GM18511 (cell line): ENCODE measurements at regions not wholly inside any gene's neighbourhood (a gene's known extent, or its start where the extent isn't known, plus 50 kb on each side); places are given as distances from the start of the nearest gene placed in this dataset.
"Not testable (repeated sequence)": the region's sequence is repeated elsewhere in the genome, so short reads cannot be mapped to it uniquely, and the experiment has no call there.

Experiments
- ATAC-seq: cut with Tn5 transposase; IDR thresholded peaks from one replicate; pipeline ENCODE4 v1.9.1; 2021; ENCODE audit warnings: mild to moderate bottlenecking, moderate library complexity; ENCODE audit not compliant: unreplicated experiment

DNA sequence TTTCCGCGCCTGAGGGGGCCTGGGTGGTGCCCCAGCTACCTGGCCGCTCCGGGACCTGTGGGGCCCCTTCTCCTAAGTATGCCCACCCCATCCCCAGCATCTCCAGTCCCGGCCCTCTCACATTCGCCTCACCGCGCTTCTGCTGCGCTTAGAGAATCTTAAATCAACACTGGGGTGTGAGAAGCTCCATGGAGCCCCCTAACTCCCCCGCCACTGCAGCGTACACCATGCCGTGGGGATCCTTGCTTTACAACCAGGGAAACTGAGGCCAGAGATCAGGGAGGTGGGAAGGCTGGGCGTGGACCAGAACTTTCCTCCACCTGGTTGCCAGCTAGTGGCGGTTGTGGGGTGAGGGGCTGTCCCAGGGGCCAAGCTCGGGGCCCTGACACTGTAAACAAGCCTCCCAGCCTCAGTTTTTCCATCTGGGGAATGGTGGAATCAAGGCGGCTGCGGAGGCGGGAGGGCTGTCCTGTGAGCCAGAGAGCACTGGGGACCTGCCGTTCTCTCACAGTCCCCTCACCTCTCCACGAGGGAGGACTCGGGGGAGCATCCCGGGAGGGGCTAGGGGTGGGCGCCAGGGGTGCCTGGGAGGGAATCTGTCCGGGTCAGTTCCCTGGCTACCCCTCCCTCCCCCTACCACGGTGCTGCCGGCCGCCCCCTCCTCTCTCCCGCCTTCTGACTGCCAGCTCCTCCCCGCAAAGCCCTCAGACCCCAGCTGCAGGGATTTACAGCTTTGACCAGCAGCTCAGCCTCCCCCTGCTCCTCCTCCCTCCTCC lies 161.2 kb downstream of the C9orf50 start:
- no peak for ATAC-seq

DNA sequence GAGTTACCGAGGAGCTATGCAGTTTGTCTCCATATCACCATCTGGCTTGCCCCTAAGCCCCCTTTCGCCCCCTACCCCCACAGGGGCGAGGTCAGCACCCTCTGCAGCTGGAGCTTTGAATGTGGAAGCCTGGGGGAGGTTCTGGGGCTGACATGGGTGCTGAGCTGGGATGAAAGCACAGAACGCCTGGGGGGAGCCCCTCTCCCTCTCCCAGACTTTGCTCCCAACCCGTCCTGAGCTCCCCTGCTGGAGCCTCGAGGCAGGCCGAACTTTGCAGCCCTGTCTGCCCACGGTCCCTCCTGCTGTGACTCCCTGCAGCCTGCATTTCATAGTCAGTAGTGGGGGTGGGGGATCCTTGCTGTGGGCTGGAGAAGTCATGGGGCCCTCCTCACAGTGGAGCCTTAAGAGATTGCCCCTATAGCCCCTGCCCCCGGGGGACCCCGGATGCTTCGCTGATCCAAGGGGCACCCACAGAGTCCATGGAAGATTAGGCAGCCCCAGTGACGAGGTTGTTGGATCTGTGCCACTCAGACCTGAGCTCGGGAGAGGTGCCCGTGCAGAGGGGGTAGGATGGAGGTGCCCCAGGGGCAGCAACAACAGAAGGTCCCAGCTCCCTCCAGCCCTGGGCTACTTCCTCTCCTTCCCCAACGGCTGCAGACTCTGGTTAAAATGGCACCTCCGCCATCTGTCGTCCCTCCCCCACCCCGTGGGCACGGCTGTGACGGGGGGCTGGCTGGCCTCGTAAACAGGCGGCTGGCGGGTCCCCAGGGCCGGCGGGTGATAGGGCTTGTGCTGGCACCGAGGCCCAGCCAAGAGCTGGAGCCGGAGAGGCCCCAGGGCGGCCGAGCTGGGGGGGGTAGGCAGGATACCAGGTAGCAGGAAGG lies 162.0 kb downstream of the C9orf50 start:
- ATAC-seq, result no peak

DNA sequence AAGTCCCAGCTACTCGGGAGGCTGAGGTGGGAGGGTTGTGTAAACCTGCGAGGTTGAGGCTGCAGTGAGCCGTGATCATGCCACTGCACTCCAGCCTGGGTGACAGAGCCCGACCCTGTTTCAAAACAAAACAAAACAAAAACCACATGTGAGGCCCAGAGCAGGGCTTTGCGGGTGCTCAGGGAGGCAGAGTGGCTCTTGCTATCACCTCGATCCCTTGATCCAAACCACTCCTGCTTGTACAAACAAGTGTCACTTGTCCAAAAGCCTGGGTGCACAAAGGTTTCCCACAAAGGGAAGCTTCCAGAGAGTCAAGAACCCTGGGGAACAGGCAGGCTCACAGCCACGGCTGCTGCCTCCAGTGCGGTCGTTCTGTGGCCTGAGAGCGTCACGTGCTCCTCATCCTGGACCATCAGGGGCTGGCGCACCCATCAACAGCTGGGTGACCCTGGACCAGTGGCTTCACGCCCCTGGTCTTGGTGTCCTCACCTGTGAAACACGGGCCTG lies 162.7 kb downstream of the C9orf50 start:
- ATAC-seq, result peak; percentile 59

DNA sequence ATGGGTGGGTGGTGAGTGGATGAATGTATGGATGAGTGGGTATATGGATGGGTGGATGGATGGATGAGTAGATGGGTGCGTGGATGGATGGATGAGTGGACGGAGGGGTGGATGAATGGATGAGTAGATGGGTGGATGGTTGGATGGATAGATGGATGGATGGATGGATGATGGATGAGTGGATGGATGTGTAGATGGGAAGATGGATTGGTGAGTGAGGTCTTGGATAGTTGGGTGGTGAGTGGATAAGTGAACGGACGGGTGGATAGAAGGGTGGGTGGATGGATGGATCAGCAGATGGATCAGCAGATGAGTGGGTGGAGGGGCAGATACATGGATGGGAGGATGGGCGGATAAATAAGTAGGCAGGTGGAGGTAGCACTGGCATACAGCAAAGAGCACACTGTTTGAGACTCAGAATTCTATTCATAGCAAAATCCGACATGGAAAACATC lies 163.5 kb downstream of the C9orf50 start:
- ATAC-seq, result no peak

DNA sequence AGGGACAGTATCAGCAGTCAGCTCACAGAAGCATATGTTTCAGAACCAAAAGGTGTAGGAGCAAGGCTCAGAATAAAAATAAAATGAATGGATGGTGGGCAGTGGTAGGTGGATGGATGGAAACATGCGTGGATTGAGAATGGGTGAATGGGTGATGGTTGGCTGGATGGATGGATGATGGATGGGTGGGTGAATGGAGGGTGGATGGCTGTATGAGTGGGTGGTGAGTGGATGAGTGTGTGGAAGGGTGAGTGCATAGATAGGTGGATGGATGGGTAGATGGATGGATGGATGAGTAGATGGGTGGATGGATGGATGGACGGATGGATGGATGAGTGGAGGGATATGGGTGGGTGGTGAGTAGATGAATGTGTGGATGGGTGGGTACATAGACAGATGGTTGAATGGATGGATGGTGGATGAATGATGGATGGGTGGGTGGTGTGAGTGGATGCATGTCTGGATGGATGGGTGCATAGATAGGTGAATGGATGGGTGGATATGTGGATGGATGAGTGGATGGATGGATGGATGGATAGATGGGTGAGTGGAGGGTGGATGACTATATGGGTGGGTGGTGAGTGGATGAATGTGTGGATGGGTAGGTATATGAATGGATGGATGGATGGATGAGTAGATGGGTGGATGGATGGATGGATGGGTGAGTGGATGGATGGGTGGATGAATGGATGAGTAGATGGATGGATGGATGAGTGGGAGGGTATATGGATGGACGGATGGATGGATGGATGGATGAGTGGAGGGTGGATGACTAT lies 164.2 kb downstream of the C9orf50 start:
- no peak for ATAC-seq

DNA sequence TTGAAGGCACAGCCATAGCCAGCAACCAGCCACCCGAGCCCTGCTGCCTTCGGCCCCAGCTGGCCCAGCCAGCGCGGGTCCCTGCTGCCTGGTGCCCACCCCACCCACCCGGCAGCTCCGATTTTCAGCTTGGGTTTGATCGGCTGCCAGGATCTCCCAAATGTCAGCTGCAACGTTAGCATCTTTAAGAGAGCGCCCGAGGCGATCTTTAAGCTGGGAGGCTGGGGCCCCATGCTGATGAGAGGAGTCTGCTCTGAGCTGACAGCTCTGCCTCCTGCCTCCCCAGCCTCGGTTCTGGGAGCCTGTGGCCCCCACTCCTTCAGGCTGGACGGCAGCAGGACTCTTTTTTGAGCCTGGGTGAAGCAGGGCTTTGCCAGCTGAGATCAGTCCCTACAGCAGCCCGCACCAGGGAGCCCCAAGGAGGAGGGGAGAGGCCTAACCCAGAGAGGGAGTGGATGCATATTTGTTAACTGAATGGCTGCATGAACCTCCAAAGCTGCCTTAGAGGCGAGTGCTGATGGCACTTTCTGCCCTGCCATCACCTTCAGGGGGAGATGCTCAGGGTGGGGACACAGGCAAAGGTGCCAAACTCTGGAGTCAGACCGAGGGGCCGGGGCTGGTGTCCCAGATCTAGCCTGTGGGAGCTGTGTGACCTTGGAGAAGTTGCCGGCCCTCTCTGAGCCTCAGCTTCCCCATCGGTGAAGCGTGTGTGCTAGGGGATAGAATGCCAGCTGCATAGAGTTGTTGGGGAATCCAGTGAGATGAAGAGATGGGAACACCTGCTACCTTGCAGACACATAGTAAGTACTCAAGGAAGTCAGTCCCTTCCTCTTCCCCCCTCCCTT lies 165.5 kb downstream of the C9orf50 start:
- no peak for ATAC-seq

DNA sequence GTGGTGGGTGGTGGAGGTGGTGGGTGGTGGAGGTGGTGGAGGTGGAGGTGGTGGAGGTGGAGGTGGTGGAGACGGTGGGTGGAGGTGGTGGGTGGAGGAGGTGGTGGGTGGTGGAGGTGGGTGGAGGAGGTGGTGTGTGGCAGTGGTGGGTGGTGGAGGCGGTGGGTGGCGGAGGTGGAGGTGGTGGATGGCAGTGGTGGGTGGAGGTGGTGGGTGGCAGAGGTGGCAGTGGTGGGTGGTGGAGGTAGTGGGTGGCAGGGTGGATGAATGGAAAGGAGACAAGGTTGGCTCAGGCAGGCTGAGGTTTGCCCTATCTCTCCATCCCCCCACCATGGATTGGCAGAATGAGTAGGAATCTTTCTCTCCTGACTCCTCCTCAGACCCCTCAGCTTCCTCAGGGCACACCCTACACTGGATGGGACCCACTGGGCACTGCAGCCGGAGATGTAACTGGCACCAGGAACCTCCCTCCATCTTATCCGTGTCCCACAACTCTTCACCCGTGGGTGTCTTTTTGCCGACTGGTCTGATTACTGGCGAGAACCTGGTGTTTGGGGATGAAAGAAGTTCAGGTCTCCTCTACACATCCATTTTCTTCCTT lies 166.3 kb downstream of the C9orf50 start:
- ATAC-seq, result no peak

DNA sequence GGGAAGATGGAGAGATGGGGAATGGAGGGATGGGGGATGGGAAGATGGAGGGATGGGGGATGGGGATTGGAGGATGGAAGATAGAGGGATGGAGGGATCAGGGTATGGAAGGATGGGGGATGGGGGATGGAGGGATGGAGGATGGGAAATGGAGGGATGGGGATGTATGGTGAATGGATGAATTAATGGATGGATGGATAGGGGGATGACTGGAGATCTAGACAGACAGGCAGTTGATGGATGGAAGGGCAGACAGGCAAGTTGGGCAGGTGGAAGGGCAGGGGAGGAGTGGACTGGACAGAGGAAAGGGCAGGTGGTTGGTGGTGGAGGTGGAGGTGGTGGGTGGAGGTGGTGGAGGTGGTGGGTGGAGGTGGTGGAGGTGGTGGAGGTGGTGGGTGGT lies 167.2 kb downstream of the C9orf50 start:
- no peak for ATAC-seq

DNA sequence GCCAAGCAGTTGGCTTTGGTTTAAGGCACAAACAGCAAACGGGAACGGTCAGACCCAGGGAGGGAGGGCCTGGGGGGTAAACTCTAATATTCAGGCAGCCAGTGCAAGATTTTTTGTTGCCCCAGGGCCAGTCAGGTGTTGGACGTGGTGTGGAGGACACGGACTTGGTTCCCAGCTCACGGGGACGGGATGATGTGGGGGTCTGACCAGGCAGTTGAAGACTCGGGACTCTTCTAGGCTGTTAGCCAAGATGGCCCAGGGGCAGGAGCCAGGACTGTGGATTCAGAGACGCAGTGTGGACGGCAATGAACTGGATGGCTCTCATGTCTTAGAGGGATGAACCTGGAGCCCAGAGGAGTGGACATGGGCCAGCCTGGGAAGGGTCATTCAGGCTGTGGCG lies 169.2 kb downstream of the C9orf50 start:
- ATAC-seq, result no peak

DNA sequence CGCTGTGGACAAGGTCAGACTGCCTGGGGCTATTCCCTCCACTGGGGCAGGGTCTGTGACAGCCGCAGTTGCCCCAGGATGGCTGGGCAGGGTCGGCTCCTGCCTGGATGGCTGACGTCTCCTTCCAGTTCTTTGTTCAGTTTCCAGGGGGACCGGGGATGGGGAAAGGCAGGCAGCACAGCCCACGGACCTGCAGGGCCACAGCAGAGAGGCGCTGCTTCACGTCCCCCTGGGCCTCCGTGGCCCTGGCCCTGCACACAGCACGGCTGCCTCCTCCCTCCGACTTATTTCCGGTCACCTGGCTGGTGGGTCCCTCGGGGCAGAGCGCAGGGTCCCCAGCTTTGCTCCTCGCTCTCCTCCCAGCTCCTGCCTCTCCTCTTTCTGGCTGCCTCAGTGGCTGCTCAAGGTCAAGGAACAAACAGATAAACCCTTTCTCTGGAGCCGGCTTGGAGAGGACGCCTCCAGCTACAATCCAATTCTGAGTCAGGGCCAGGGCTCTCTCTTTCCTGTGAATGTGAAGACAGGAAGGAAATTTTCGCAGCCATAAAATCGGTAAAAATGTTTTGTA lies 169.7 kb downstream of the C9orf50 start:
- ATAC-seq, result no peak

DNA sequence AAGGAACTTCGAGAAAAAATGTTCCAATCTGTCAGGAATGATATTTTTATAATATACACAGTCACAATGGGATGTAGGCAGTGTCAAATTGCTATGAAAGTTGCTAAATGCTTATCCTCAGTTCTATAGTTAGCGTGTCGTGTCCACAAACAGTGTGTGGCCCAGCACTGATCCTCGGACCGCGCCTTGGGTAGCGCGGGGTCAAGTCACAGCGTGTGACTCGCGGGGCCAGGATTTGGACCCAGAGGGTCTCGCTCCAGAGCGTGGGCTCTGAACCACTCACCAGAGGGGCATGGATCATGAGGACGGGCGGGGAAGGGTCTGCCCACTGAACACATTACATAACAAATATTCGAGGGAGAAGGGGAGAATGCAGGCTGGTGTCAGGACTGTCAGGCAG lies 171.8 kb downstream of the C9orf50 start:
- ATAC-seq, result no peak

DNA sequence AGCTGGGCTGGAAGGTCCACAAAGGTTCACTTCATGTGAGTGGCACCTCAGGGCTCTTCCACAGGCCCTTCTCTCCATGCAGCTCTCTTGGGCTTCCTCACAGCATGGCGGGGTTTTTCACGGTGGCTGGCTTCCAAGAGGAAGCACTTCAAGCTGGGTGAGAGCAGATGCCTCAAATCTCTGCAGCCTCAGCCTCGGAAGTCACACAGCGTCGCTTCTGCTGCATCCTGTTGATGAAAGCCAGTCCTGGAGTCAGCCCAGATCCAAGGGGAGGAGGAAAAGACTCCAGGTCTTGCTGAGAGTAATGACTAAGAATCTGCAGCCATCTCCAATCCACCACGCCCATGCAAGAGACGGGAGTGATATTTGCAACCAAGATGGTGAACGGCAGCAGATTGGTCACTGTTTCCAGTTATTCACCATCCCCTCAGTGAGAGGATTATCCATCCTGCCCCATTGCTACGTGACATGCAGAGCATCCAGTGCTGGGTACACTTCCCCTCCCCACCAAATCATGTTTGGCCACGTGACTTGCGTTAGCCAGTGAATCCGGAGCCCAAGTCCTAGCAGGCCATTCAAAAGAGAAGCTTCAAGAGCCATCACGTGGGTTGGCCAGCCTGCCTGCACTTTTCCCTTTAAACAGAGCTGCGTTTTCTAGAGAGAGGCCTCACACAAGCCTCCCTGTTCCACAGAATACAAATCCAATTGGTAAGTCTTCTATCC lies 173.9 kb downstream of the C9orf50 start:
- ATAC-seq, result no peak

DNA sequence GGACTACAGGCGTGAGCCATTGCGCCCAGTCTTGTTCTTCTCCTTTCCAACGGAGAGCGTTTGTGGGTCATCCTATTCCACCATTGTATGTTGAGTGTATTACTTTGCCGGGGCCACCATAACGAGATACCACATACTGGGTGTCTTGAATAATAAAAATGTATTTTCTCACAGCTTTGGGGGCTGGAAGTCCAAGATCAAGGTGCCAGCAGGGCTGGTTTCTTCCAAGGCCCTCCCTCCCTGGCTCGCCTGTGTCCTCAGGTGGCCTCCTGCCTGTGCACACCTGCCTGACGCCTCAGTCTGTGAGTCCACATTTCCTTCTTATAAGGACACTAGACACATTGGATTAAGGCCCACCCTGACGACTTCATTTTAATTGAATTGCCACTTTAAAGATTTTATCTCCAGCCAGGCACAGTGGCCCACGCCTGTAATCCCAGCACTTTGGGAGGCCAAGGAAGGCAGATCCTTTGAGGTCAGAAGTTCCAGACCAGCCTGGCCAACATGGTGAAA lies 175.1 kb downstream of the C9orf50 start:
- ATAC-seq, result no peak

DNA sequence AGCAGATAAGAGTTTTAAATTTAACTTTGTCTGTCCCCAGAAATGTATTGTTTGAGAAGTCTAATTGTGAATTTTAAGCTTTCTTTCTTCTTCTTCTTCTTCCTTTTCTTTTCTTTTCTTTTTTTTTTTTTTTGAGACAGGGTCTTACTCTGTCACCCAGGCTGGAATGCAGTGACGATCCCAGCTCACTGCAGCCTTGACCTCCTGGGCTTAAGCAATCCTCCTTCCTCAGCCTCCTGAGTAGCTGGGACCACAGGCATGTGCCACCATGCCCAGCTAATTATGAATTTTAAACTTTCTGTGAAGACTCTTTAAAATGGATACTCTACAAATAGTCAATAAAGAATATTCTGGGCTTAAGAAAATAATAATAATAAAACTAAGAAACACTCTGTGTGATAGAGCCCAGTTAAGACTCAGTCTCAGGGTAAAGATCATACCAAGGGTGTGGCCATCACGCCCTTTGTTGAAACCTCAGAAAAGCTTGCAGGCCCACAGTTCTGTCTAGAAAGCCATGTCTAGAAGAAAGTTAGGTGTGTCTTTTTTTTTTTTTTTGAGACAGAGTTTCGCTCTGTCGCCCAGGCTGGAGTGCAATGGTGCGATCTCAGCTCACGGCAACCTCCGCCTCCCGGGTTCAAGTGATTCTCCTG lies 177.3 kb downstream of the C9orf50 start:
- not testable (repeated sequence) for ATAC-seq

DNA sequence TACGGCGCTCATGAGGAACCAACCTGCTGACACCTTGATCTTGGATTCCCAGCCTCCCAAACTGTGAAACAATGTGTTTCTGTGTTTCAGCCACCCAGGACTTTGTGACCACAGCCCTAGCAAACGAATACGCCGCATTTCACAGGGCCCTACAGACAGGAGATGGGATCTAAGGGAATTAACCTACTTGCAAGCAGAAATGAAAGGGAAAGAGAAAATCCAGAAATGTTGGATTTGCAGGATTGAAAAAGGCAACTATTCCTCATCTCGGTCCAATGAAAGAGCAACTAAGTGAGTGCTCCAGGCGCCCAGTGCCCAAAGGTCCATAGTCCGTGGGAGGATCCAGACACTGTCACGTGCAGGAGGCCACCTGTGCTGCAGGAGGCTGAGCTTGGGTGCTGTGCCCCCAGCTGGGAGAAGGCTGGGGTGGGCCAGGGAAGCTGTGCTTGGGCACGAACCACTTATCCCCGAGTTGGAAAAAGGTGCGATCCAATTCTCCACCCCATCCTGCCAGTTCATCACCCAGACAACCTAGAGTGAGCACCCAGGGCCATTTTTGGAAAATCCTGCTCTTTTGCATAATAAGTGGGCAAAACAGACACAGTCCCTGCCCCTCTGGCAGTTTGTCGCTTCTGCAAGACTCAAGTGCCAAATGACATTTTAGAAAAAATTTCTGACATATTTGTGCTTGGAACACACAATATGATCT lies 177.9 kb downstream of the C9orf50 start:
- no peak for ATAC-seq

DNA sequence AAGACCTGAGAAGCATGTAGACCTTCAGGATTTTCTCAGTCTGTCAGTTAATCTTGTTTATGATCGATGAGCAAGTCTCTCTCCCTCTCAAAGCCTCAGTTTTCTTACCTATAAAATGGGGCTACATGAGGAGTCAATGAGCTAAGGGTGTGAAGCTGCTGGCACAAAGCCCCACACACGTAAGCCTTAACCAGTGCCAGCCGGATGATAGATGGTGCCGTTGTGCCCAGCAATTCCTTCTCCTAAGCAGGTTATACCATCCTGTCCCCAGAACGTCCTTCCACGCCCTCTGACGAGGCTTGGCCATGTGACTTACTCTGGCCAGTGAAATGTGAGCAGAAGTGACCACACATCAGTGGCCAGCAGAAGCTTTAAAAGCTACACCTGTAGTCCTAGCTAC lies 179.0 kb downstream of the C9orf50 start:
- no peak for ATAC-seq

DNA sequence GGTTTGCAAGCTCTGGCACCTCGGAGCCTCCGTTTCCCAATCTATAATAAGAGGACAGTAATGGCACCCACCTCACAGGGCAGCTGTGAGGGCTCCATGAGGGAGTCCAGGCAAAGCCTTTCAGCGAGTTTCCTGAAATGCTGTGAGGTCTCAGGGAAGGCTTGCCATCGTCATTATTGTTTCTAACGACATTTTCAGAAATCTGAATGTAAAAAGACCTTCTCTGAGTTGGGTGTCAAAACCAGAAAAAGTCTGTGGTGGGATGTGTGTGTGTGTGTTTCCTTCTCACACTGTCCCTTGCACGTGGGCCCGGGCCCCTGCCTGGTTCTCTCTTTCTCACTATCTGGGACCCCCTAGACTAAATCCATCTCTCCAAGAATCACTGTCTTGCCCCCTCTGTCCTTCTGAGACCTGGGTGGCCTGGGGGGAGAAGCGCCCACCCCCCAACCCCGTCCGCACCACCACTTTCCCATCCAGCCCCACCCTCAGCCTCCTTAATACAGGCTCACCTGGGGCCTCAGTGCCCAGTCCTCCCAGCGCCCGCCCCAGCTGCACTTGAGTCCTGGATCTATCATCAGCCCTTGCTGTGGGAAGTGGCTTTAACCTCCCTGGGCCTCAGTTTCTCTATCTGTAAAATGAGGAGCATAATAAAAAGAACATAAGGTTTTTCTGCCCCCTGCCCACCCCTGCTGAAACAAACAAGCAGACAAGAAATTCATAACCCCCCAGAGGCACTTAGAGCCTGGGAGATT lies 180.3 kb downstream of the C9orf50 start:
- ATAC-seq, result no peak
